ENCODE measurements at regions not wholly inside any gene's neighbourhood (a gene's known extent, or its start where the extent isn't known, plus 50 kb on each side); places are given as distances from the start of the nearest gene placed in this dataset.

DNA sequence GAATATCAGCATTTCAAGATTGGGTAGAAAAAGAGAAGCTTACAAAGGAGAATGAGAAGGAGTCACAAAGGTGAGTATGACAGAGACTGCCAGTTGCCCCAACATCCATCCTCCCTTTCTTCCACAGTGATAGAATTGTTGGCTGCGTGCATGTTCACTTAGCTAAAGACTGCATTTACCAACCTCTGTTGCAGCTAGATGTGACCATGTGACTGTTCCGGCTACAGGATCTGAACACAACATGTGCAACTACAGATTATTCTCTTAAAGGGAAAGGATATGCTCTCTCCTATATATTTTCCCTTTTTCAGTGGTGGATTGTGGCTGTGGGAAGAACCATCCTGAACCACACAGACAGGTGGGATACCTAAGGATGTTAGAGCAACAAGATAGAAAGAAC lies 60.5 kb upstream of the ZNRF2 start:
- Histone ChIP-seq H3K9me3 (peaks cover 0 to 27% (median 3%) of the 10 kb centered on the region in 4 donors), H3K36me3 (no peaks in the 10 kb centered on the region), H3K4me3 (no peak overlapping the region), H3K27me3 (no peaks in the 10 kb centered on the region), H3K4me1 (peaks cover 0 to 21% (median 9%) of the 10 kb centered on the region in 4 donors), H3K27ac (no peak overlapping the region)
- WGBS, 2 donors = 79 to 86% methylated on average over 2 of the region's 2 CpGs
- no peak for TF ChIP-seq POLR2A (IDR thresholded peaks at IDR 0.05)
- no peak for DNase-seq (ENCODE audit: low spot score in 2 of 2)

DNA sequence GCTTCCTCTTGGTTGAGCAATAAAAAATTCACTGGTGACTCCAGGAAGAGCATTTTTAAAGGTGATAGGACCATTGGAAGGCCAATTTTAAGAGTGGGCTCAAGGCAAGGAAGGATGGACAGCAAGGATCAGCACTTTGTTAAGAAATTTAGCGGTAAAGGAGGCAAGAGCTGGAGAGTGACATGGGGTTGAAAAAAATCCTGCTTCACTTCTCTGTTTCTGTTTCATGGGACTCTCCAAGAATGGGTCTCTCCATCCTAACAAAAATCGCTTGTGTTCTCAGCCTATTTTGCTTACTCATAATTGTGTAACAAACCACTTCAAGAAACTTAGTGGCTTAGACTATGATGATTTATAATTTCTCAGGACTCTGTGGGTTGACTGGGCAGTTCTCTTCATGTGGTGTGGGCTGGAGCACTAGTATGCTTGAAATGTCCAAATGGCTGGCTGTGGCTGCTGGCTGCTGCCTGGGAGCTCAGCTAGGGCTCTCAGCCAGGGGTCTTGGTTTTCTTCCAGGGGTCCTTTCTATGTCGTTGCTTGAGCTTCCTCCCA lies 59.8 kb upstream of the ZNRF2 start:
- 43 to 45% methylated on average over 3 of the region's 3 CpGs for WGBS, 2 donors
- Histone ChIP-seq H3K9me3 (peaks cover 0 to 21% (median 0%) of the 10 kb centered on the region in 4 donors), H3K27ac (peak overlapping the region in 1 of 4 donors; percentile 84), H3K36me3 (no peaks in the 10 kb centered on the region), H3K4me3 (no peak overlapping the region), H3K4me1 (peaks cover 0 to 21% (median 9%) of the 10 kb centered on the region in 4 donors), H3K27me3 (no peaks in the 10 kb centered on the region)
- DNase-seq (ENCODE audit: low spot score in 2 of 2) = no peak
- TF ChIP-seq POLR2A (IDR thresholded peaks at IDR 0.05) (no peak), EP300 (IDR thresholded peaks at IDR 0.05) (peak in 1 of 2 donors; percentile 28)
- TF ChIP-seq, protein P1, sequence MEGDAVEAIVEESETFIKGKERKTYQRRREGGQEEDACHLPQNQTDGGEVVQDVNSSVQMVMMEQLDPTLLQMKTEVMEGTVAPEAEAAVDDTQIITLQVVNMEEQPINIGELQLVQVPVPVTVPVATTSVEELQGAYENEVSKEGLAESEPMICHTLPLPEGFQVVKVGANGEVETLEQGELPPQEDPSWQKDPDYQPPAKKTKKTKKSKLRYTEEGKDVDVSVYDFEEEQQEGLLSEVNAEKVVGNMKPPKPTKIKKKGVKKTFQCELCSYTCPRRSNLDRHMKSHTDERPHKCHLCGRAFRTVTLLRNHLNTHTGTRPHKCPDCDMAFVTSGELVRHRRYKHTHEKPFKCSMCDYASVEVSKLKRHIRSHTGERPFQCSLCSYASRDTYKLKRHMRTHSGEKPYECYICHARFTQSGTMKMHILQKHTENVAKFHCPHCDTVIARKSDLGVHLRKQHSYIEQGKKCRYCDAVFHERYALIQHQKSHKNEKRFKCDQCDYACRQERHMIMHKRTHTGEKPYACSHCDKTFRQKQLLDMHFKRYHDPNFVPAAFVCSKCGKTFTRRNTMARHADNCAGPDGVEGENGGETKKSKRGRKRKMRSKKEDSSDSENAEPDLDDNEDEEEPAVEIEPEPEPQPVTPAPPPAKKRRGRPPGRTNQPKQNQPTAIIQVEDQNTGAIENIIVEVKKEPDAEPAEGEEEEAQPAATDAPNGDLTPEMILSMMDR (IDR thresholded peaks at IDR 0.05) = no peak

DNA sequence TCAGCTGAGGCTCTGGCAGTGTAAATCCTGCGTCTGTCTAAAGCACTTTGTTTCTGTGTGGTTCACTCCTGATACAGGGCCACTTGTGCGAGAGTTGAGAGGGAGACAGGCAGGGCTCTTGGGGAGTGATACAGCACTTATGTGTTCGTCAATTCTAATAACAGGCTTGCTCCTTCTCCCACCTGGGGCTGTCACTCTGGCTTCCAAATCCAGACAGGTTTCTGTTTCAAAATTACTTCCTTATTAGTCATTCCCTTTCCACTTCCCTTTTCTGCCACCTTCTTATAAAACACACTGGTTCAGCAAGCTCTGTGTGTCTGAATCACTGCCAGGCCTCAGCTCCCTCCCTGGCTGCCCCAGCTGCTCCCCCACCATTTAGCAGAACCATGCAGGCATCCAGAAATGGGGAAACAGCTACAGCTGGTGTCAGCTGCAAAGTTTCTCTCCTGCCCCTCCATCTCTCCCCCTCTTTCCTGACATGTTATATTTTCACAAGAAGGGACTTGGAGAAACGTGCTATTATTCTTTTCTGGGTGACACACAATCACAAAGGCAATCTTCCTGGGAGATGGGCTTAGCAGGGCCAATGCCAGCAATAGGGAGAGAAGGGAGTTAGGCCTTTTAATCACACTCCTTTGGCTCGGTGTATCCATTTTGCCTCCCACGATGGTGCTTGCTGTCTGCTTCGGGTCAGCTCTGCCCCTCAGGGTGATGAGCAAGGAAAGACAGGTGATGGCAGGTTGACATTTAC lies 58.4 kb upstream of the ZNRF2 start:
- WGBS, 2 donors = 51 to 56% methylated on average over 7 of the region's 7 CpGs
- DNase-seq (ENCODE audit: low spot score in 2 of 2) = peak in 1 of 2 donors; percentile 28
- H3K27ac ChIP-seq = peak overlapping the region; percentile 12 to 84 (median 69)
- peaks cover 0 to 21% (median 9%) of the 10 kb centered on the region in 4 donors for H3K4me1 ChIP-seq
- H3K36me3 ChIP-seq = no peaks in the 10 kb centered on the region
- peak in 1 of 2 donors; percentile 61 for TF ChIP-seq EP300 (IDR thresholded peaks at IDR 0.05)
- TF ChIP-seq, protein P1 (IDR thresholded peaks at IDR 0.05) = no peak
- H3K27me3 ChIP-seq = no peaks in the 10 kb centered on the region
- peaks cover 0 to 11% (median 0%) of the 10 kb centered on the region in 4 donors for H3K9me3 ChIP-seq
- H3K4me3 ChIP-seq = no peak overlapping the region

DNA sequence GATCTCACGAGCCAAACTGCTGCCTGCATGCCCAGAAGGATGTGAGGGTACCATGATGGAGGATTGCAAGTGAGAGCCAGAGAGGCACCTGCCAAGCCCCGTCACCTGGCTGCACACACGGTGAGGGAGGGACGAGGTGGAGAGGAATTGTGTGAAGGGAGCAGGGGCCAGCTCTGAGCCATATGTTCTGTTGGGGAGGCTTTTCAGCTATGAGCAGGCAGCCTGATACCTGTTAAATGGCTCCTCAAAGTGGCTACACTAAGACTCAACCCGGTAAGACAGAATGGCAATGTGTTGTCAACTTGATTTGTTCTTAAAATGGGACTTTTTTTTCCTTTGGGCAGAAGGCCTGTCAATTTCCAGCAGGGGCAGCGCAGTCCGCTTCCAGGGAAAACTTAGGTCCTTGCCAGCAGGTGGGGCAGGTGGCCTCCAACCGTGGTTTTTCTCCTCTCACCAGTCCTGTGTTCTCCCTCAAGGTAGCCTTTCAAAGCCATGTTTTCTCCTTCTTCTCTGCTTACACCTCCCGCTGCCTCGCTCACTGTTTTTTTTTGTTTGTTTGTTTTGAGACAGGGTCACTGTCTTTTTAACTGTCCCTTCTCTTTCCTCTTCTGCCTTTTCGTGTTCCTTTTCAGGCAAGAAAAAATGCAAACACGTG lies 57.7 kb upstream of the ZNRF2 start:
- DNase-seq (ENCODE audit: low spot score in 2 of 2) = no peak
- Histone ChIP-seq H3K9me3 (peaks cover 0 to 11% (median 0%) of the 10 kb centered on the region in 4 donors), H3K27ac (peak overlapping the region; percentile 12 to 84 (median 69)), H3K36me3 (no peaks in the 10 kb centered on the region), H3K27me3 (no peaks in the 10 kb centered on the region), H3K4me3 (no peak overlapping the region), H3K4me1 (peaks cover 0 to 21% (median 9%) of the 10 kb centered on the region in 4 donors)
- 68 to 69% methylated on average over 12 of the region's 12 CpGs for WGBS, 2 donors
- TF ChIP-seq EP300 (IDR thresholded peaks at IDR 0.05) (no peak), POLR2A (IDR thresholded peaks at IDR 0.05) (no peak)
- TF ChIP-seq, protein P1 (IDR thresholded peaks at IDR 0.05) = peak in 1 of 5 experiments; percentile 8

DNA sequence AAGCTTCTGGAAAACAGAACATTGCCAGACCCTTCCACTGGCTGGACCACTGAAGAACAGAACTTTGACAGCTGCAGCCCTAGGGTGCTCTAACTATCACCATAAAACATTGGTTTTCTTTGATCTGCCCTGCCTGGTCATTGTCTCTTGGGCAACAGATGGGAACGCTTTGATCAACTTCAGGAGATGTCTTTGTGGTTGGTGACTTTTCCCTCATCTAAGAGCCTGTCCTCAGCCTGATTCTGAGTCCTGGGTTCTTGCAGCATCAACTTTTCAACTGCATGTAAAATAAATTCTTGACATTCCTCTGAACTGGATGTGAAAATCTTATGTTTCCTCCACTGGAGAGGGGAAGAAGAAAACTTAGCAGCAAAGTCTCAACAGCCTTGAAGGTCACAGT lies 53.1 kb upstream of the ZNRF2 start:
- no peaks in the 10 kb centered on the region for H3K9me3 ChIP-seq
- no peak overlapping the region for H3K4me3 ChIP-seq
- H3K36me3 ChIP-seq = no peaks in the 10 kb centered on the region
- no peaks in the 10 kb centered on the region for H3K27me3 ChIP-seq
- no peak overlapping the region for H3K27ac ChIP-seq
- H3K4me1 ChIP-seq = peaks cover 0 to 9% (median 1%) of the 10 kb centered on the region in 4 donors
- no peak for TF ChIP-seq POLR2A (IDR thresholded peaks at IDR 0.05)
- TF ChIP-seq, protein P1 (IDR thresholded peaks at IDR 0.05) = no peak
- TF ChIP-seq EP300 (IDR thresholded peaks at IDR 0.05) = no peak
- WGBS, 2 donors = 96 to 100% methylated on average over 1 of the region's 1 CpG
- DNase-seq (ENCODE audit: low spot score in 2 of 2) = no peak

Data from tibial nerve (tissue), 4 donors.